NCI-H524 treated with DMSO at 0.1 percent for 48 hours (cell line): ENCODE measurements at regions not wholly inside any gene's neighbourhood (a gene's known extent, or its start where the extent isn't known, plus 50 kb on each side); places are given as distances from the start of the nearest gene placed in this dataset.
"Not testable (repeated sequence)": the region's sequence is repeated elsewhere in the genome, so short reads cannot be mapped to it uniquely, and the experiment has no call there.

Experiments used
- DNase-seq: peaks from one replicate; lab custom pipeline; 2025; lab: John Stamatoyannopoulos, UW

- no peak for DNase-seq
These were observed 1316.8 kb upstream of the RAG2 start for GRCh38 chr11:37914859-37915258.

- DNase-seq, result no peak
These were observed 1310.1 kb upstream of the RAG2 start for GRCh38 chr11:37908219-37908548.

GRCh38 chr11:37907436-37908218, 1309.6 kb upstream of the RAG2 start:
- no peak for DNase-seq

GRCh38 chr11:37905707-37906417, 1307.8 kb upstream of the RAG2 start:
- DNase-seq, result no peak

- no peak for DNase-seq
These were observed 1298.0 kb upstream of the RAG2 start for GRCh38 chr11:37896016-37896415.

GRCh38 chr11:37881741-37882140, 1283.7 kb upstream of the RAG2 start:
- DNase-seq, result no peak

- DNase-seq, result peak; percentile 8
These were observed 1263.6 kb upstream of the RAG2 start for GRCh38 chr11:37861671-37862070.

GRCh38 chr11:37858806-37859537, 1260.9 kb upstream of the RAG2 start:
- DNase-seq, result not testable (repeated sequence)

- no peak for DNase-seq
These were observed 1260.4 kb upstream of the RAG2 start for GRCh38 chr11:37858398-37858797.

- DNase-seq, result no peak
These were observed 1259.7 kb upstream of the RAG2 start for GRCh38 chr11:37857726-37858125.

- no peak for DNase-seq
These were observed 1251.7 kb upstream of the RAG2 start for GRCh38 chr11:37849706-37850105.

GRCh38 chr11:37843603-37844002, 1245.6 kb upstream of the RAG2 start:
- DNase-seq, result no peak

GRCh38 chr11:37841016-37841415, 1243.0 kb upstream of the RAG2 start:
- no peak for DNase-seq

- DNase-seq, result not testable (repeated sequence)
These were observed 1242.3 kb upstream of the RAG2 start for GRCh38 chr11:37840345-37840744.

GRCh38 chr11:37830529-37830928, 1232.5 kb upstream of the RAG2 start:
- no peak for DNase-seq

GRCh38 chr11:37817727-37818270, 1219.8 kb upstream of the RAG2 start:
- no peak for DNase-seq

- no peak for DNase-seq
These were observed 1214.3 kb upstream of the RAG2 start for GRCh38 chr11:37812281-37812880.

- DNase-seq, result no peak
These were observed 1213.3 kb upstream of the RAG2 start for GRCh38 chr11:37811349-37811748.

- DNase-seq, result no peak
These were observed 1206.6 kb upstream of the RAG2 start for GRCh38 chr11:37804666-37805065.

GRCh38 chr11:37788141-37788877, 1190.3 kb upstream of the RAG2 start:
- no peak for DNase-seq

- DNase-seq, result no peak
These were observed 1188.2 kb upstream of the RAG2 start for GRCh38 chr11:37786214-37786755.
